Testis (tissue), 2 donors: ENCODE measurements at regions not wholly inside any gene's neighbourhood (a gene's known extent, or its start where the extent isn't known, plus 50 kb on each side); places are given as distances from the start of the nearest gene placed in this dataset.
"Not testable (repeated sequence)": the region's sequence is repeated elsewhere in the genome, so short reads cannot be mapped to it uniquely, and the experiment has no call there.

Experiments
- POLR2A ChIP-seq: fragments of 450-650 bp; IDR thresholded peaks from one replicate; pipeline ENCODE4 v1.6.1; 2017; ENCODE audit warnings: antibody characterized with exemption, mild to moderate bottlenecking, moderate library complexity
- TF ChIP-seq, protein P1 (sequence below), 3 experiments: fragments of 450-650 bp in 2 of 3; fragments of 200-600 bp in 1 of 3; sonication (generic) in 1 of 3; IDR thresholded peaks; one replicate each; pipeline ENCODE4 v1.5.1; 2016 to 2019; ENCODE audit warnings: antibody characterized with exemption in 3 of 3, mild to moderate bottlenecking in 2 of 3, moderate library complexity in 1 of 3

DNA sequence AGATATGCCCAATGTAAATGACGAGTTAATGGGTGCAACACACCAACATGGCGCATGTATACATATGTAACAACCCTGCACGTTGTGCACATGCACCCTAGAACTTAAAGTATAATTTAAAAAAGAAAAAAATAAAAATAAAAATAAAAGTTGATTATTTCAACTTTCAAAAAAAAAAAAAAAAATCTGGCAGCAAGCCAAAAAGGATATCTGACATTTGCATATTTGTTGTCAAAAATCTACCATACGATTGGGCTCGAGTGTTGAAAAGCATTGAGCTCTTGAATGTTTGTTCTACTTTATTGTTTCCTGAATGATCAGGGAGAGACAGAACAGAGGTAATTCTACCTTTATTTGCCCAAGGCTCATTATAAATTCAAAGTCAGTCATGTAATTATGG is 310.5 kb upstream of the MON1B start:
- TF ChIP-seq, protein P1, sequence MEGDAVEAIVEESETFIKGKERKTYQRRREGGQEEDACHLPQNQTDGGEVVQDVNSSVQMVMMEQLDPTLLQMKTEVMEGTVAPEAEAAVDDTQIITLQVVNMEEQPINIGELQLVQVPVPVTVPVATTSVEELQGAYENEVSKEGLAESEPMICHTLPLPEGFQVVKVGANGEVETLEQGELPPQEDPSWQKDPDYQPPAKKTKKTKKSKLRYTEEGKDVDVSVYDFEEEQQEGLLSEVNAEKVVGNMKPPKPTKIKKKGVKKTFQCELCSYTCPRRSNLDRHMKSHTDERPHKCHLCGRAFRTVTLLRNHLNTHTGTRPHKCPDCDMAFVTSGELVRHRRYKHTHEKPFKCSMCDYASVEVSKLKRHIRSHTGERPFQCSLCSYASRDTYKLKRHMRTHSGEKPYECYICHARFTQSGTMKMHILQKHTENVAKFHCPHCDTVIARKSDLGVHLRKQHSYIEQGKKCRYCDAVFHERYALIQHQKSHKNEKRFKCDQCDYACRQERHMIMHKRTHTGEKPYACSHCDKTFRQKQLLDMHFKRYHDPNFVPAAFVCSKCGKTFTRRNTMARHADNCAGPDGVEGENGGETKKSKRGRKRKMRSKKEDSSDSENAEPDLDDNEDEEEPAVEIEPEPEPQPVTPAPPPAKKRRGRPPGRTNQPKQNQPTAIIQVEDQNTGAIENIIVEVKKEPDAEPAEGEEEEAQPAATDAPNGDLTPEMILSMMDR (IDR thresholded peaks at IDR 0.05), result not testable (repeated sequence)
- TF ChIP-seq POLR2A, result not testable (repeated sequence)
